GM21528 (cell line): ENCODE measurements at regions not wholly inside any gene's neighbourhood (a gene's known extent, or its start where the extent isn't known, plus 50 kb on each side); places are given as distances from the start of the nearest gene placed in this dataset.
"Not testable (repeated sequence)": the region's sequence is repeated elsewhere in the genome, so short reads cannot be mapped to it uniquely, and the experiment has no call there.

Experiments
- ATAC-seq: cut with Tn5 transposase; IDR thresholded peaks from one replicate; pipeline ENCODE4 v1.9.1; 2021; ENCODE audit warnings: mild to moderate bottlenecking, moderate library complexity; ENCODE audit not compliant: unreplicated experiment, low FRiP score

DNA sequence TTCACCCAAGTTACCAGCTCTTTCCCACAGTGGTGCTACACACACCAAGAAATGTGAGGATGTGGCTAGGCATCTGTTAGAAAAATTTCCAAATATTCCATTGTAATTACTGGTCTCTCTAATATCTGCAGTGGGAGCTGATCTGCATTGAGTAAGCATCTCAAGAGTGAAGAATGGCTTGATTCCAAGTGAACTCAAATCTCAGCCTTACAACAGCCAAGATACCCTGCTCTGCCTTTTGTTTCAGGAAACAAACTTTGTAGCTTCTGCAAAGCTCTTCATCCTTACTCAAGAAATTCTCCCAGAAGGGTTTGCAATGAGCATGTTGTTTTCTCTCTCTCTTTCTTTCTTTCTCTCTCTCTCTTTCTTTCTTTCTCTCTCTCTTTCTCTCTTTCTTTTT is 181.1 kb downstream of the FCRL5 start:
- ATAC-seq: no peak

DNA sequence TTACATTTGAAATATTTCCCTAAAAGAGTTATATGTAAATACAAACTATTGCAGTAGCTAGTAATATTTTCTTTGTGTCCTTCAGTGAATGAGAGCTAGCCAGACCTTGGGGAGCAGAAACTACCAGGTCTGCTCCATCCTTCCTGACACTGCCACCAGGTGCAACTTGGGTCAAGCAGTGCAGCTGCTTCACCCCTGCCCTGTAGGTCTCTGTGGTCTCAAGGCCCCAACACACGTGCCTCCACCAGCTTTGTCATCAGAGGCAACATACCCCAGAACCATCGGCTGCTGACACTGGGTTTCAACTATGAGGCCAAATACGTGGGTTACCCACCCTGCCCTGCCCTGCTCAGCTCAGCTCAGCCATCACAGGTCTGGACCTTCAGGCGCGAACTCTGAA is 181.6 kb downstream of the FCRL5 start:
- no peak for ATAC-seq

DNA sequence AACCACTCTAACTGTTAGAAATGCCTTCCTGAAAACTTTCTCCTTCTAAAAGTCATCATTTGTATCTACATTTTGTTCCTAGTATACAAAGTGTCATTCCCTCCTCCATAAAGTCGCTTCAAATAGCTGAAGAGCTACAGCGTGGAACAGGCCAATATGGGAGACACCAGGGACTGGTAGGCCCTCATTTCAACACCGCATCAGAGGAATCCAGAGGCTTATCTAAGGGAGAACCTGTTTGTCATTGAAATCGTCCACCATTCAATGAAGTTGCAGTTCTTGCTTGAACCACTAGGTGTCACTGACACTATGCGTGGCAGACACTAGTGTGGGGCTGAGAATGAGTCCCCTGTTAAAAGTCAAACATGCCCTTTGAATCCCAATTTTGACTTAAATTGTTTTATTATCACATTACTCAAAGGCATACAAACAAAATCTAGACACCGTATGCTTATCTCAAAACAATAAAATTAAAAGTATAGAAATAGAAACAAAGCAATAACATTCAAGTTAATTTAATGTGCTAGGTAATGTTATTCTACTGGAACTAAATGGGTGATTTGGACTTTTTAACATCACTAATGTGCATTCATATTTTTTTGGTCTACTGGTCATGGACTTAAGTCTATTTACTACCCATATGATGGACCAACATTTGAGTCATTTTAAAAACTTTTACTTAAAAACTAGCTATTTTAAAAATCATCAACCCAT is 182.3 kb downstream of the FCRL5 start:
- ATAC-seq: no peak

DNA sequence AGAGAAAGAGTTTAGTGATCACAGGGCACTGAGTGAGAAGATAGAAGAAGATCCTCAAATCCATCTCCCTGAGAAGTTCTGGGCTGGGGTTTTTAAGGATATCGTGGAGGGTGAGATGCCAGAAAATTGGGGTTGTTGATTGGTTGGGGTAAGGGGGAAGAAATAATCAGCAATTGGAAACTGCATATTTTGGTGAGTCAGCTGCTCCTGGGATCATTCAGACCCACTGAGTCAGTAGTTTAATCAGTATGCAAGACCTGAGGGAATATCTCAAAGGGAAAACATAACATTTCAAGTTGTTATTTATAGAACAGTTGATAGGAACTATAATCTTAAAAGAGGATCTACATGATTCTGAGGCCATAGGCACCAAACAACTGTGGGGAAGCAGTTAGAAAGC is 183.4 kb downstream of the FCRL5 start:
- not testable (repeated sequence) for ATAC-seq

DNA sequence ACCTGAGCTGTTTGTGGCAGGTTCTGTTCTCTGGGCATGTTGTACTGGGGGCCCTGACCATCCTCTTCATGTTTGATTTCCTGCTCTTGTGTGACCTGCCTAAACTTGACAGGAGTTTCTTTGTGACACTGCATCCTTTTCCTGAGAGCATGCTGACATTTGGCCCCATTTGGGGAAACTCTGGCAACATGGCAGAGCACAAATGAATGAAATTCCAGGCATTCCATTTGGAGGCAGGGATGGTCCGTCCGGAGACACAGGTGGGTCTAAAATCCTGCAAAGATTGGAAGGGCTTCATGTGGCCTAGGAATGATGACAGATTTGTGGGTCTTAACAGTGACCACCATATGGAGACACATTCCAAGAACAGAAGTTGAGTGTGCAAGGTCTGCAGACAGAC is 184.0 kb downstream of the FCRL5 start:
- ATAC-seq: no peak

DNA sequence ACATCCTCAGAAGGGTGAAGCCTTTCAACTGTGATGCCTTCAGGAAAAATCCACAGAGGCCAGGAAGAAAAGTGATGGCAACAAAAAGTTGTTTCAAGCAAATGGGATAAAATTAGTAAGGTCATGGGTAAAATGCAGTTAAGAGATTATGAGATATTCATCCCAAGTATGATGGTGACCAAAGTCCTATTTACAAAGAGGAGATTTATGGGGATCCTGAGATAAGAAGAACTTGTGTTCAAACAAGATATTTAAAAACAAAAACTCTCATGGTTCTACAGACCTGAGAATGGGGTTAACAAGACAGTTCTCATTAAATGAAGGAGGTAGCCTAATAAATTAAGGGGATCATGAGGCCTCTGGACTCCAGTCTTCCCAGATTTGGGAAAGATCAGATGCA is 184.4 kb downstream of the FCRL5 start:
- no peak for ATAC-seq

DNA sequence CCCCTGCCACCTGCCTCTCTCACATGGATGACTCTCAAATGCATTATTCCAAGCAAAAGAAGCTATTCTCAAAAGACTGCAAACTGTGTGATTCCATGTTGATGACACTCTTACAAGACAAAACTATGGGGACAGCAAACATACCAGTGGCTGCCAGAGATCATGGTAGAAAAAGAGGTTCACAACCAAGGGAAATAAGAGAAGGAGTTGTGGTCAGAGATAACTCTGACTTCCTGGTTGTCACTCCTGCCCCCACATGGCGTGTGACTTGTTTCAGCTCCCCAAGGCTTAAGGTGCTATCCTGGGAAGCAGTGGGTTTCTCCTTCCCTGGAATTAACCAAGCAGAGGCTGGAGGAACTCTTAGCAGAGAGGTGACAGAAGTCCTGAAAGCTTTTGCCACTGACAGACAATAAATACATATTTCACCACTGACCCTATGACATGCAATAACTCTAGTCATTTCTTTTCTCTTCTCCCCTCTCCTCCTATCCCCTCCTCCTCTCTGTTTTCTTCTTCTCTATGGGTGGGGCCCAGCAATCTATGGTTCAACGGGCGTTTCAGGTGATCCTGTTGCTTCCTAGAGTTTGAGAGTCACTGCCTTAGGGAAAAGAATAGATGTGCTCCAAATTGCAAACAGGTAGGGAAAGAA is 185.1 kb downstream of the FCRL5 start:
- no peak for ATAC-seq

DNA sequence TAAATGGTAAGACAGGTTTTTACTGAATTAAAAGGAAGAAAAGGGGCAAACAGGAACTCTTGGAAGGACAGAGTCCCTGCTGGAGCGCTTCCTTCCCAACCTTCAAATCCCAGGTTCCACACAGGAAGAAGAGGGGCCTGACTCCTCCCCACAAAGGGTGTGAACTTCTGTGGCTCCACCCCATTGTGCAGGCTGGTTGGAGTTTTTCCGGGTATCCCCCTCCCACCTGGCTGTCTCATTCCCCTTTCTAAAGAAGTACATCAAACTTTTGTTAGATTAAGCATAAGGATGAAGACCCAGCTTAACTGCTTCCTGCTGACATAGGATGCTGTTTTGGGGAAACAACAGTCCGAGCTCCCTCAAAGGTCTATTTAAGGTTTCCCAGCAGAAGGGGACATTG is 187.7 kb downstream of the FCRL5 start:
- no peak for ATAC-seq

DNA sequence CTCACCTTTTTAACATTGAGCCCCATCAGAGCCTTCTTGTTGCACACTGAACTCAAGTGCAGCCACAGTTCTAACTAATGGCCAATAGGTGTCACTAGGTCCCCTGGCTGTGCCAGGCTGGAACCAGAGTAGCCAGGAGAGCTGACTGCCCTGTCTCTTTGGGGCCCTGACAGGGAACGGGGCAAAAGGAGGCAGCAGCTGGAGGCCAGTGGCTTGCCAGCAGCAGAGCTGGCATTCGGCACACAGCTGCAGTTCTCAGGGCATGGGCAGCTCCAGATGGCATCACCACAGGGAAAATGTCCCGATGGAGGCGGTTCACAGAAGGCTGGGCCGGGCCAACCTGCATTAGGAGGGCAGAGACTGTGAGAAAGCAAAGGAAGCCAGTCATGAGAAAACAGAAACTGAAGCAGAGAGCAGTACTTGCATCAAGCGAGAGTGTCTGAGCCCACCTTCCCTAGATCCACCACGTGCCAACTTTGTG is 188.6 kb downstream of the FCRL5 start:
- ATAC-seq: no peak

DNA sequence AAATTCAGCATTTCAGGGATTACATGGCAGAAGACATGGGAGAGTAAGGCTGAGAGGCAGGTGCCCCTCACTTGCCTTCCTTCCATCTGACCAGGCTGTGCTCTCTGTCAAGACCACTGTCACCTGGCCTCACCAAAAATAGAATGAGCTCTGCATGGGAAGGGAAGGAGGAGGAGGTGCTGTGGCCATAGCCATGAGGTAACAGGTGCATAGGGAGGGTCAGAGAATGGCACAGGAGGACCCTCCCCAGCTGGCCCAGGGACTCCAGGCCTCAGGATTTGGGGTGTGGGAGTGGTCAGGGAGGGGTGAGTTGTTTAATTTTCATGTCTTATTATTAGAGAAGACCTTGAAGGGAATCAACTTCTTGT is 192.3 kb downstream of the FCRL5 start:
- ATAC-seq: no peak

DNA sequence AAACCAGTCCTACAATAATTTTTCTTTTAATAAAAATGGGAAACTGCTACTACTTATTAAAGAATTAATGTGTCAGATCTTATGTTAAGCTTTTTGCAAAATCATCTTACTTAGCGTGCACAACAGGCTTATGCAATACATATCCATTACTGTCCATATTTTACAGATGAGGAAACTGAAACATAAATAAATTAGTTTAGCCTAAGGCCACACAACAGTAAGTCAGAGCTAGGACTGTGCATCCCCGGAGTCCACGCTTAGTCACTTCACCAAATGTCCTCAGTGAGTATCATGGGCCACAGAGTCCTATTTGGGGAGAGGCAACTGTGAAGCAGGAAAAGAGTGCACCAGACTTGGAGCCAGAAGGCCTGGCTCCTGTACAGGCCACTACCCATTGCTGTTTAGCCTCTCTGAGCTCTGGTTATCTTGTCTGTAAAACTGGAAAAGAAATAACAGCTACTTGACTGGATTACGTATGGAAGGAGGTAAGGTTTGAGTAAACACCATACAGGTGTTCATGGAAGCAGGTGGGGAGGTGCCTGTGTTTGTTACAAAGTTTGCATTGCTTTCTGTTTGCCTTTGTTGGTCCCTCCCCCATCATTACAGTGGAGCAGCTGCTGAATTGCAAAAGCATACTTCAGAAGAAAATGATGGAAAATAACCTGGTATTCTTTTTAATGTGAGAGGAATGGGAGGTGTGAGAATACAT is 192.8 kb downstream of the FCRL5 start:
- no peak for ATAC-seq

DNA sequence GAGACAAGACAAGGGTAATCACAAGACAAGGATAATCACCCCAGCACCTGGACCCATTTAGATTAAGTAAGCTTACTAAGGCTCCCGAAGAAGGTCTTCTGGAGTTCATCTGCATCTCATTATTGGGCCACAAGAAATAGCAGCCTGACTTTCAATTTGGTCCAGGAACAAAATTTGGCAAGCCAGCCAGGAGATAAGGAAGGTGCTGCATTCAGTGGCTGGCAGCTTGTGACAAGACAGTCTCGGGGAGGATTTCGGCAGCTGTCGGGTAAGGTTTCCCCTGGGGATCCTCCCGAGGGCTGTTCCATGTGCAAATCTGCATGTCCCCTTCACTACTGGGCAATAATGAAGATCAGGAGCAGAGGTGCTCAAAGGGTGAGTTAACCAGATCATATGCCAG is 195.2 kb downstream of the FCRL5 start:
- ATAC-seq: no peak

DNA sequence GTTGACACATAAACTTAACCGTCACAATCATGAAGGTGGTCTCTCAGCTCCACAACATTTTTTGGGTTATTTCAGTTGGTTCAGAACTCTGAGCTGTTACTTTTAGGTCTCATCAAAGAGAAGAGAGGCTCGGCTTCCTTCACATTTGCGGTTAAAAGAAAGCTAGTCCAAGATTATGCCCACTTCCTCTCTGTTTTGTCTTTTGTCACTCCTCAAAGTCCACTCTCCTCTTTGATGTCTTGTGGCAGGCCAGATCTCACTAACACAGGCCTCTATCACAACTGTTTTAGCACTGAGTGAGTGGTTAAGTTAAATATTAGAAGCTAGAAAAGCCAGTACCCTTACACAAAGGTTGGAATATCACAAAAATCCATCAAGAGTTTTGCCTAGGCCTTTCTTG is 195.7 kb downstream of the FCRL5 start:
- ATAC-seq: no peak

DNA sequence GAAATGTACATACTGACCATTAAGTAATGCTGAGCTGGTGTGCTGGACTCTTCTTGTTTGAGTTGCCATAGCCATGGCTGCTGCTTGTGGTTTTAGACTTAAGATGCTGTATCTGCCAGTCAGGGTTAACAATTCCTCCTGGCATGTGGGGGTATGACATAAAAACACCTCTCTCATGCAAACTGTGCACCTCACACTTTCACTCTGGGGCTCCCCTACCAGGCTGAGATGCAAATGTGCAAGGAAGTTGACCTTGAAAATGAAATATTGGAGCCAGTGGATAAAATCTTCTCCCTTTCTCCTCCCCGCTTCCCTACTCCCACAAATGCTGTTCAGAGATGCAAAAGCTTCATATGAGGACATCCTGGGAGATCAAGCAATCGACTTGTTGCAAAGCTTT is 198.8 kb downstream of the FCRL5 start:
- no peak for ATAC-seq

DNA sequence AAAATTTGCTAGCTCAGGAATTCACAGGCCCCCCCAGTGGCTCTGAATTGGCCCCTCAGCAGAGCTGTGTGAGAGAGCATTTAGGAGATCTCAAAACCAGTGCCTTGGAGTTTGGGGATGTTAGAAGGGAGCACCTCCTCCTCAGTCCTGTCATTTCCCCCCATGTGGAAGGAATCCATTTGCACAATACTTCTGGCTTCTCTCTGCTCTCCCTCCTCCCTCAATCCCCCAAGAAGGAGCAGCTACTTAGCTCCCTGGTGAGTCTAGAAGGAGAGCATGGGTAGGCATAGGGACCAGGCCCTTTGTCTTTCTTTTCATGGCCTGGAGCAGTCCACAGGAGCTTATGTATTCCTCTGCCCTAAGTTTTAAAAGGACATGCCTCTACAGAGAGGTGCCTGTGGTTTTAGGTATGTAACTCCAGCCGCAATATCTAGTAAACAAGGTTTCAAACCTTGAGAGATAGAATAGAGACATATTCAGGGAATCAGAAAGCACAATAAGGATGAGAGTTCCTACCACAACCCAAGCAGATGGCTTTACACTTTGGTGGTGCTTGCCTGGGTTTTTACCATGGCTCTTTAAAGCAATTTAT is 199.4 kb downstream of the FCRL5 start:
- ATAC-seq: no peak

DNA sequence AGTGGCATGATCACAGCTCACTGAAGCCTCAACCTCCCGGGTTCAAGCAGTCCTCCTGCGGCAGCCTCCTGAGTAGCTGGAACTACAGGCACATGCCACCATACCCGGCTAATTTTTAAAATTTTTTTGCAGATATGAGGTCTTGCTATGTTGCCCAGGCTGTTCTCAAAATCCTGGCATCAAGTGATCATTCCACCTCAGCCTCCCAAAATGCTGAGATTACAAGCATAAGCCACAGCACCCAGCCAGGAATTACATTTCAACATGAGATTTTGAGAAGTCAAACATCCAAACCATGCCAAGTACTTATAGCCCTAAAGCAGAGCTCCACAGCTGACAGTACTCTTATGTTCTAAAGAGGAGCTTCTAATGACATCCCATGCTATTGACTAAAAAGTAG is 200.1 kb downstream of the FCRL5 start:
- ATAC-seq: no peak

DNA sequence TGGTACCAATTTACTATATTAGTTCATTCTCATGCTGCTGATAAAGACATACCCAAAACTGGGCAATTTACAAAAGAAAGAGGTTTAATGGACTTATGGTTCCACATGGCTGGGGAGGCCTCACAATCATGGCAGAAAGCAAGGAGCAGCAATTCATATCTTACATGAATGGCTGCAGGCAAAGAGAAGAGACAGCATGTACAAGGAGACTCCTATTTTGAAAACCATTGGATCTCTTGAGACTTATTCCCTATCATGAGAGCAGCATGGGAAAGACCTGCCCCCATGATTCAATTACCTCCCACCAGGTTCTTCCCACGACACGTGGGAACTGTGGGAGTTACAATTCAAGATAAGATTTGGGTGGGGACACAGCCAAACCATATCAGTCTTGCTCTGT is 200.5 kb downstream of the FCRL5 start:
- ATAC-seq: not testable (repeated sequence)

DNA sequence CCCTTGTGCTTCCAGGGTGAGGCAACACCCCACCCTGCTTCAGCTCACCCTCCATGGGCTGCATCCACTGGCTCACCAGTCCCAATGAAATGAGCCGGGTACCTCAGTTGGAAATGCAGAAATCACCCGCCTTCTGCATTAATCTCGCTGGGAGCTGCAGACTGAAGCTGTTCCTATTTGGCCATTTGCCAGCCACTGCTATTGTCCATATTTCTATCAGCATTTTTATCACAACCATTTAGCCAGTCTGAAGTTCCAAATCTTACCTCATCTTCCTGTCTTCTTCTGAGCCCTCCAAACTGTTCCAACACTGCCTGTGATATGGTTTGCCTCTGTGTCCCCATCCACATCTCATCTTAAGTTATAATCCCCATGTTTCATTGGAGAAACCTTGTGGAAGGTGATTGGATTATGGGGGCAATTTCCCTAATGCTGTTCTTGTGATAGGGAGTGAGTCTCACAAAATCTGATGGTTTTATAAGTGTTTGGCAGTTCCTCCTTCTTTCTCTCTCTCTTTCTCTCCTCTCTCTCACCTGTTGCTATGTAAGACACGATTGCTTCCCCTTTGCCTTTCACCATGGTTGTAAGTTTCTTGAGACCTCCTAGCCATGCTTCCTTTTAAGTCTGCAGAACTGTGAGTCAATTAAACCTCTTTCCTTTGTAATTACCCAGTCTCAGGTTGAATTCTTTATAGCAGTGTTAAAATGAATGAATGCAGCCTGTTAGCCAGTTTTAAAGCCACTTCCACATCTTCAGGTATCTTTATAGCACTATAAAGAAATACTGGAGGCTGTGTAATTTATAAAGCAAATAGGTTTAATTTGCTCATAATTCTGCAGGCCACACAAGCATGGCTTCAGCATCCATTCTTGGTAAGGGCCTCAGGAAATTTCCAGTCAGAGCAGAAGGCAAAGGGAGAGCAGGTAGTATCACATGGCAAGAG is 203.5 kb downstream of the FCRL5 start:
- no peak for ATAC-seq

DNA sequence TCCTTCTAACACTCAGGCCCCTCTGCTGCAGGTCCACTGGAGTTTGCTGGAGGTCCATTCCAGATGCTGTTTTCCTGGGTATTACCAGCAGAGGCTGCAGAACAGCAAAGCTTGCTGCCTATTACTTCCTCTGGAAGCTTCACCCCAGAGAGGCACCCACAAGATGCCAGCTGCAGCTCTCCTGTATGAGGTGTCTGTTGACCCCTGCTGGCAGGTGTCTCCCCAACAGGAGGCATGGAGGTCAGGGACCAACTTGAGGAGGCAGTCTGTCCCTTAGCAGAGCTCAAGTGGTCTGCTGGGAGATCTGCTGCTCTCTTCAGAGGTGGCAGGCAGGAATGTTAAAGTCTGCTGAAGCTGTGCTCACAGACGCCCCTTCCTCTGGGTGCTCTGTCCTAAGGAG is 204.8 kb downstream of the FCRL5 start:
- ATAC-seq: no peak

DNA sequence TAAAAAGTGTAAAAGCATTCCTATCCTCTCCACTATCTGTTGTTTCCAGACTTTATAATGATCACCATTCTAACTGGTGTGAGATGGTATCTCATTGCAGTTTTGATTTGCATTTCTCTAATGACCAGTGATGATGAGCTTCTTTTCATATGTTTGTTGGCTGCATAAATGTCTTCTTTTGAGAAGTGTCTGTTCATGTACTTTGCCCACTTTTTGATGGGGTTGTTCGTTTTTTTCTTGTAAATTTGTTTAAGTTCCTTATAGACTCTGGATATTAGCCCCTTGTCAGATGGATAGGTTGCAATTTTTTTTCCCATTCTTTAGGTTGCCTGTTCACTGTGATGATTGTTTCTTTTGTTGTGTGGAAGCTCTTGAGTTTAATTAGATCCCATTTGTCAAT is 199.6 kb upstream of the ETV3 start:
- ATAC-seq: not testable (repeated sequence)
